IMR-90 (cell line): ENCODE measurements at regions not wholly inside any gene's neighbourhood (a gene's known extent, or its start where the extent isn't known, plus 50 kb on each side); places are given as distances from the start of the nearest gene placed in this dataset.

ENCODE experiments used
- ATAC-seq: fragments of 200-7000 bp; cut with Tn5 transposase; 2 replicates; pipeline ENCODE4 v1.9.1; 2020; ENCODE audit warnings: low read depth, mild to moderate bottlenecking, moderate library complexity
- BruUV-seq: library from RNA; stranded (reverse); fragments of 400-500 nt; replicated peaks from 2 replicates; lab custom pipeline; 2021; lab: Mats Ljungman, UMichigan
- CTCF ChIA-PET: fragments of 300-600 bp; formaldehyde crosslinking; extraction: SDS; loops from one replicate; lab custom pipeline; 2021; ENCODE audit warnings: antibody characterized with exemption; lab: Yijun Ruan, JAX
- POLR2A ChIA-PET: fragments of 300-600 bp; sonication (Branson Sonifier 250); formaldehyde crosslinking; loops from one replicate; lab custom pipeline; 2022; ENCODE audit warnings: antibody characterized with exemption; ENCODE audit not compliant: unreplicated experiment; lab: Charles Lee
- DNase-seq: peaks from one replicate; pipeline ENCODE4 v3.0.0; 2013
- H2AFZ ChIP-seq: replicated peaks from 2 replicates; pipeline ENCODE3; 2013; ENCODE audit warnings: low read length, mild to moderate bottlenecking; ENCODE audit not compliant: poor library complexity
- H2AK5ac ChIP-seq: 2 replicates; pipeline ENCODE4 v1.6.1; 2013; ENCODE audit warnings: low read depth, low read length, inconsistent platforms
- H2AK9ac ChIP-seq: replicated peaks from 2 replicates; pipeline ENCODE3; 2013; ENCODE audit warnings: mild to moderate bottlenecking, low read depth, low read length, moderate library complexity; ENCODE audit not compliant: poor library complexity
- H2BK120ac ChIP-seq: 2 replicates; pipeline ENCODE4 v1.6.1; 2013; ENCODE audit warnings: low read depth, low read length, inconsistent platforms
- H2BK15ac ChIP-seq: 3 replicates; pipeline ENCODE4 v1.6.1; 2013; ENCODE audit warnings: low read depth, low read length, inconsistent platforms
- H2BK20ac ChIP-seq: 2 replicates; pipeline ENCODE4 v1.6.1; 2013; ENCODE audit warnings: low read depth, mild to moderate bottlenecking, inconsistent platforms, low read length, moderate library complexity
- H2BK5ac ChIP-seq: 2 replicates; pipeline ENCODE4 v1.6.1; 2013; ENCODE audit warnings: mild to moderate bottlenecking, low read depth, low read length, inconsistent platforms; ENCODE audit not compliant: poor library complexity, severe bottlenecking
- H3K14ac ChIP-seq: replicated peaks from 2 replicates; pipeline ENCODE4 v1.6.1; 2013; ENCODE audit warnings: low read depth, low read length, inconsistent platforms
- H3K18ac ChIP-seq: 2 replicates; pipeline ENCODE4 v1.6.1; 2013; ENCODE audit warnings: low read depth, low read length, control low read depth
- H3K23ac ChIP-seq: 2 replicates; pipeline ENCODE4 v1.6.1; 2013; ENCODE audit warnings: low read depth, low read length, inconsistent platforms
- H3K27ac ChIP-seq: 2 replicates; pipeline ENCODE4 v1.5.1; 2013; ENCODE audit warnings: mild to moderate bottlenecking, control low read depth, low read length; ENCODE audit not compliant: insufficient read depth
- H3K27me3 ChIP-seq: 2 replicates; pipeline ENCODE4 v1.6.1; 2013; ENCODE audit warnings: low read length; ENCODE audit not compliant: control insufficient read depth, insufficient read depth
- H3K36me3 ChIP-seq: 2 replicates; pipeline ENCODE4 v1.6.1; 2013; ENCODE audit warnings: low read length, mixed read lengths; ENCODE audit not compliant: control insufficient read depth, insufficient read depth
- H3K4ac ChIP-seq: 2 replicates; pipeline ENCODE4 v1.6.1; 2013; ENCODE audit warnings: low read depth, low read length, inconsistent platforms
- H3K4me1 ChIP-seq: 2 replicates; pipeline ENCODE4 v1.6.1; 2013; ENCODE audit warnings: low read length, mixed read lengths; ENCODE audit not compliant: control insufficient read depth, insufficient read depth
- H3K4me2 ChIP-seq: 2 replicates; pipeline ENCODE4 v1.6.1; 2013; ENCODE audit warnings: low read depth, mild to moderate bottlenecking, control low read depth, low read length, moderate library complexity
- H3K4me3 ChIP-seq: 2 replicates; pipeline ENCODE4 v1.5.1; 2013; ENCODE audit warnings: low read depth, mild to moderate bottlenecking, control low read depth, low read length, moderate library complexity; ENCODE audit not compliant: insufficient read depth
- H3K56ac ChIP-seq: 2 replicates; pipeline ENCODE4 v1.6.1; 2013; ENCODE audit warnings: low read length, inconsistent platforms; ENCODE audit not compliant: insufficient read depth; ENCODE audit errors: extremely low read depth
- H3K79me1 ChIP-seq, 2 experiments: 2 replicates each; pipeline ENCODE4 v1.6.1; 2013; ENCODE audit warnings: low read length in 2 of 2, inconsistent platforms in 1 of 2, low read depth in 1 of 2
- H3K9ac ChIP-seq: 2 replicates; pipeline ENCODE4 v1.6.1; 2013; ENCODE audit warnings: low read depth, low read length, control low read depth
- H3K9me1 ChIP-seq: 2 replicates; pipeline ENCODE4 v1.6.1; 2013; ENCODE audit warnings: low read length, inconsistent platforms; ENCODE audit not compliant: insufficient read depth
- H3K9me3 ChIP-seq: 2 replicates; pipeline ENCODE4 v1.6.1; 2013; ENCODE audit warnings: low read length; ENCODE audit not compliant: control insufficient read depth, insufficient read depth
- H4K20me1 ChIP-seq: 2 replicates; pipeline ENCODE4 v1.6.1; 2013; ENCODE audit warnings: low read length, inconsistent platforms; ENCODE audit not compliant: insufficient read depth
- H4K5ac ChIP-seq: 2 replicates; pipeline ENCODE4 v1.6.1; 2013; ENCODE audit warnings: mild to moderate bottlenecking, low read depth, low read length, control low read depth
- H4K8ac ChIP-seq, 2 experiments: 2 replicates each; pipeline ENCODE4 v1.6.1; 2013; ENCODE audit warnings: low read depth in 2 of 2, low read length in 2 of 2, control low read depth in 1 of 2, inconsistent platforms in 1 of 2
- H4K91ac ChIP-seq: 2 replicates; pipeline ENCODE4 v1.6.1; 2013; ENCODE audit warnings: low read depth, low read length, inconsistent platforms; ENCODE audit not compliant: insufficient read depth
- BHLHE40 ChIP-seq: fragments of 150-350 bp; IDR thresholded peaks from 2 replicates; pipeline ENCODE4 v1.6.1; 2016; ENCODE audit warnings: mild to moderate bottlenecking, low read depth, low read length
- CEBPB ChIP-seq: IDR thresholded peaks from 2 replicates; pipeline ENCODE4 v1.6.1; 2012; ENCODE audit warnings: low read depth, low read length, improper control_type of control experiment
- CHD1 ChIP-seq: IDR thresholded peaks from 2 replicates; pipeline ENCODE4 v1.6.1; 2012; ENCODE audit warnings: low read depth, low read length, improper control_type of control experiment
- CTCF ChIP-seq: conservative IDR thresholded peaks from 2 replicates; pipeline ENCODE4 v1.5.1; 2012; ENCODE audit warnings: mild to moderate bottlenecking, low read depth, low read length, improper control_type of control experiment
- ELK1 ChIP-seq: fragments of 150-350 bp; IDR thresholded peaks from 2 replicates; pipeline ENCODE4 v1.6.1; 2016; ENCODE audit warnings: low read depth, mild to moderate bottlenecking, low read length, moderate library complexity, borderline replicate concordance
- MAFK ChIP-seq: IDR thresholded peaks from 2 replicates; pipeline ENCODE4 v1.6.1; 2012; ENCODE audit warnings: low read depth, low read length, improper control_type of control experiment
- MAZ ChIP-seq: IDR thresholded peaks from 2 replicates; pipeline ENCODE4 v1.6.1; 2012; ENCODE audit warnings: low read depth, mild to moderate bottlenecking, low read length, improper control_type of control experiment, moderate library complexity, borderline replicate concordance
- MXI1 ChIP-seq: IDR thresholded peaks from 2 replicates; pipeline ENCODE4 v1.6.1; 2012; ENCODE audit warnings: low read depth, mild to moderate bottlenecking, low read length, moderate library complexity, borderline replicate concordance
- NFE2L2 ChIP-seq: fragments of 150-350 bp; IDR thresholded peaks from 2 replicates; pipeline ENCODE4 v1.6.1; 2016; ENCODE audit warnings: low read depth, mild to moderate bottlenecking, low read length
- POLR2A ChIP-seq: IDR thresholded peaks from 2 replicates; pipeline ENCODE4 v1.6.1; 2012; ENCODE audit warnings: mild to moderate bottlenecking, low read depth, low read length
- RAD21 ChIP-seq: IDR thresholded peaks from 2 replicates; pipeline ENCODE4 v1.6.1; 2012; ENCODE audit warnings: low read length, improper control_type of control experiment
- RCOR1 ChIP-seq: IDR thresholded peaks from 2 replicates; pipeline ENCODE4 v1.6.1; 2012; ENCODE audit warnings: mild to moderate bottlenecking, low read length, improper control_type of control experiment; ENCODE audit not compliant: insufficient replicate concordance
- RFX5 ChIP-seq: IDR thresholded peaks from 2 replicates; pipeline ENCODE4 v1.8.0; 2012; ENCODE audit warnings: low read depth, mild to moderate bottlenecking, low read length, moderate library complexity
- SMC3 ChIP-seq: fragments of 150-350 bp; IDR thresholded peaks from 2 replicates; pipeline ENCODE4 v1.6.1; 2016; ENCODE audit warnings: low read depth, mild to moderate bottlenecking, antibody characterized with exemption, low read length, moderate library complexity
- USF2 ChIP-seq: fragments of 150-350 bp; IDR thresholded peaks from 2 replicates; pipeline ENCODE4 v1.6.1; 2017; ENCODE audit warnings: mild to moderate bottlenecking, antibody characterized with exemption, low read length, low read depth
- WGBS, 2 experiments: methylation state at CpG; one replicate each; pipeline versions ENCODE4 v1.1.5 to v1.1.7; 2013; ENCODE audit warnings: missing lambda C conversion rate in 2 of 2; ENCODE audit not compliant: insufficient read length in 1 of 2; ENCODE audit errors: extremely low coverage in 2 of 2; 5-methylcytosine and 5-hydroxymethylcytosine counted together
- dilution Hi-C: fragments of 300-500 bp; cut with HindIII; formaldehyde crosslinking; loops from one replicate; pipeline ENCODE4 v1.14.3; 2018; ENCODE audit warnings: low sequenced_read_pairs; ENCODE audit not compliant: unreplicated experiment
- in situ Hi-C: fragments of 300-500 bp; cut with MboI; formaldehyde crosslinking; loops from 3 replicates; pipeline ENCODE4 v1.14.3; 2019; ENCODE audit warnings: low sequenced_read_pairs, inconsistent platforms, mixed read lengths
- intact Hi-C: fragments of 100-400 bp; cut with micrococcal nuclease; formaldehyde crosslinking; loops from 2 replicates; pipeline ENCODE4 v1.10.0; 2022

GRCh38 chr1:218964471-218965185 is 209.1 kb upstream of the LYPLAL1 start:
- Histone ChIP-seq H4K20me1 (no peaks in the 10 kb centered on the region), H2AFZ (no peak overlapping the region), H3K9me1 (no peaks in the 10 kb centered on the region), H2BK120ac (no peak overlapping the region), H3K27me3 (no peaks in the 10 kb centered on the region), H3K14ac (no peak overlapping the region), H2AK5ac (no peak overlapping the region), H3K23ac (no peak overlapping the region), H2AK9ac (no peak overlapping the region), H2BK15ac (no peak overlapping the region), H4K91ac (no peak overlapping the region), H3K9ac (no peak overlapping the region), H2BK20ac (no peak overlapping the region), H4K8ac (no peak overlapping the region), H3K4me1 (no peaks in the 10 kb centered on the region), H3K4ac (no peak overlapping the region), H4K5ac (no peak overlapping the region), H3K79me1 (no peaks in the 10 kb centered on the region), H3K4me2 (no peak overlapping the region), H3K36me3 (no peaks in the 10 kb centered on the region), H3K27ac (no peak overlapping the region), H3K18ac (no peak overlapping the region), H3K9me3 (peaks cover 3% of the 10 kb centered on the region), H2BK5ac (no peak overlapping the region), H3K4me3 (no peak overlapping the region), H3K56ac (no peak overlapping the region)
- dilution Hi-C loops (no loop called here), intact Hi-C loops (no loop called here), in situ Hi-C loops (no loop called here)
- DNase-seq (no peak), ATAC-seq (peak; percentile 40; the same call in 1 of the 2 replicates)
- TF ChIP-seq CEBPB, result no peak
- TF ChIP-seq MAFK, result no peak
- TF ChIP-seq RAD21, result no peak
- no peak for TF ChIP-seq MAZ
- TF ChIP-seq BHLHE40, result no peak
- TF ChIP-seq MXI1, result no peak
- TF ChIP-seq NFE2L2, result no peak
- TF ChIP-seq USF2, result no peak
- TF ChIP-seq RFX5, result no peak
- TF ChIP-seq CTCF, result no peak
- no peak for TF ChIP-seq CHD1
- TF ChIP-seq POLR2A, result no peak
- no peak for TF ChIP-seq SMC3
- no peak for TF ChIP-seq RCOR1
- TF ChIP-seq ELK1, result no peak
- 0% methylated on average over 1 of the region's 7 CpGs; no CpG with 5 or more reads in 1 of the 2 experiments for WGBS, 2 experiments
- POLR2A ChIA-PET, result no interaction called here
- CTCF ChIA-PET, result no interaction called here
- BruUV-seq, result no TSS peak
